Ovary (tissue), 3 donors: ENCODE measurements at regions not wholly inside any gene's neighbourhood (a gene's known extent, or its start where the extent isn't known, plus 50 kb on each side); places are given as distances from the start of the nearest gene placed in this dataset.

ENCODE experiments used
- CTCF ChIP-seq, 3 donors: fragments of 450-650 bp in 2 of 3; fragments of 200-600 bp in 1 of 3; IDR thresholded peaks; one replicate each; pipeline versions ENCODE4 v1.5.1 to v1.8.0; 2016 to 2022; ENCODE audit warnings: antibody characterized with exemption in 3 of 3, mild to moderate bottlenecking in 1 of 3
- EP300 ChIP-seq: sonication (generic); formaldehyde crosslinking; IDR thresholded peaks from one replicate; pipeline ENCODE4 v1.6.1; 2017; ENCODE audit warnings: antibody characterized with exemption
- donor health status: DM: no; HTN: no; CAD: no.

GRCh38 chr3:82293435-82293834, 532.0 kb upstream of the GBE1 start:
- no peak for TF ChIP-seq CTCF (IDR thresholded peaks at IDR 0.05)
- no peak for TF ChIP-seq EP300
